Urinary bladder (tissue), 3 donors: ENCODE measurements at regions not wholly inside any gene's neighbourhood (a gene's known extent, or its start where the extent isn't known, plus 50 kb on each side); places are given as distances from the start of the nearest gene placed in this dataset.

ENCODE experiments used
- DNase-seq: peaks from one replicate; pipeline ENCODE4 v3.0.0-alpha.2; 2015; ENCODE audit errors: extremely low spot score
- H3K27ac ChIP-seq: one replicate; pipeline ENCODE4 v1.5.1; 2013; ENCODE audit warnings: low read depth, mild to moderate bottlenecking, moderate library complexity
- H3K36me3 ChIP-seq: one replicate; pipeline ENCODE4 v1.6.1; 2013; ENCODE audit warnings: mild to moderate bottlenecking, moderate library complexity; ENCODE audit not compliant: insufficient read depth
- H3K4me1 ChIP-seq: one replicate; pipeline ENCODE4 v1.6.1; 2013; ENCODE audit warnings: mild to moderate bottlenecking, moderate library complexity; ENCODE audit not compliant: insufficient read depth
- H3K4me3 ChIP-seq: one replicate; pipeline ENCODE4 v1.5.1; 2013; ENCODE audit warnings: low read depth, low read length
- WGBS: extraction: QIAGEN DNeasy Blood & Tissue Kit; methylation state at CpG from one replicate; pipeline ENCODE4 v1.1.7; 2013; 5-methylcytosine and 5-hydroxymethylcytosine counted together
- donor health status: healthy with polysubstance abuse.
- donor health status: healthy.

- no peak for DNase-seq
- H3K27ac ChIP-seq: no peak overlapping the region
- no peaks in the 10 kb centered on the region for H3K4me1 ChIP-seq
- H3K36me3 ChIP-seq: no peaks in the 10 kb centered on the region
- 90% methylated on average over 3 of the region's 3 CpGs for whole genome bisulfite sequencing
- no peak overlapping the region for H3K4me3 ChIP-seq
These were observed 93.9 kb upstream of the HS3ST5 start for GRCh38 chr6:114436691-114437090.

- DNase-seq: no peak
- Histone ChIP-seq H3K27ac (no peak overlapping the region), H3K36me3 (no peaks in the 10 kb centered on the region)
These were observed 93.2 kb upstream of the HS3ST5 start for GRCh38 chr6:114435985-114436384.

GRCh38 chr6:114432400-114432799 is 89.6 kb upstream of the HS3ST5 start:
- 42% methylated on average over 1 of the region's 1 CpG for WGBS
- no peaks in the 10 kb centered on the region for H3K4me1 ChIP-seq
- H3K4me3 ChIP-seq: no peak overlapping the region
- DNase-seq: no peak
- H3K36me3 ChIP-seq: no peaks in the 10 kb centered on the region
- no peak overlapping the region for H3K27ac ChIP-seq

More at GRCh38 chr6:114435985-114436384, 93.2 kb upstream of the HS3ST5 start:
- Histone ChIP-seq H3K4me1 (no peaks in the 10 kb centered on the region), H3K4me3 (no peak overlapping the region)

GRCh38 chr6:114431641-114432040 is 88.8 kb upstream of the HS3ST5 start:
- no peak for DNase-seq

GRCh38 chr6:114430534-114431124 is 87.8 kb upstream of the HS3ST5 start:
- Histone ChIP-seq H3K4me3 (no peak overlapping the region), H3K4me1 (no peaks in the 10 kb centered on the region), H3K27ac (no peak overlapping the region), H3K36me3 (no peaks in the 10 kb centered on the region)
- no peak for DNase-seq
- 26% methylated on average over 4 of the region's 4 CpGs for WGBS

More at GRCh38 chr6:114431641-114432040, 88.8 kb upstream of the HS3ST5 start:
- Histone ChIP-seq H3K4me1 (no peaks in the 10 kb centered on the region), H3K36me3 (no peaks in the 10 kb centered on the region), H3K4me3 (no peak overlapping the region), H3K27ac (no peak overlapping the region)
- 88% methylated on average over 1 of the region's 1 CpG for WGBS

- Histone ChIP-seq H3K4me3 (no peak overlapping the region), H3K36me3 (no peaks in the 10 kb centered on the region), H3K27ac (no peak overlapping the region), H3K4me1 (no peaks in the 10 kb centered on the region)
- WGBS: 72% methylated on average over 2 of the region's 2 CpGs
- DNase-seq: no peak
These were observed 85.5 kb upstream of the HS3ST5 start for GRCh38 chr6:114428341-114428740.

GRCh38 chr6:114421199-114421598 is 78.4 kb upstream of the HS3ST5 start:
- no peak for DNase-seq
- Histone ChIP-seq H3K4me3 (no peak overlapping the region), H3K4me1 (no peaks in the 10 kb centered on the region), H3K36me3 (no peaks in the 10 kb centered on the region), H3K27ac (no peak overlapping the region)

GRCh38 chr6:114419175-114419574 is 76.4 kb upstream of the HS3ST5 start:
- Histone ChIP-seq H3K36me3 (no peaks in the 10 kb centered on the region), H3K4me1 (no peaks in the 10 kb centered on the region), H3K27ac (no peak overlapping the region), H3K4me3 (no peak overlapping the region)
- no peak for DNase-seq
- WGBS: 54% methylated on average over 2 of the region's 2 CpGs

- Histone ChIP-seq H3K27ac (no peak overlapping the region), H3K36me3 (no peaks in the 10 kb centered on the region), H3K4me1 (no peaks in the 10 kb centered on the region), H3K4me3 (no peak overlapping the region)
- DNase-seq: no peak
- 84% methylated on average over 5 of the region's 5 CpGs for WGBS
These were observed 75.6 kb upstream of the HS3ST5 start for GRCh38 chr6:114418304-114418972.

GRCh38 chr6:114407426-114408035 is 64.7 kb upstream of the HS3ST5 start:
- no peaks in the 10 kb centered on the region for H3K4me1 ChIP-seq
- no peak overlapping the region for H3K27ac ChIP-seq
- H3K36me3 ChIP-seq: no peaks in the 10 kb centered on the region
- no peak for DNase-seq
- WGBS: 60% methylated on average over 6 of the region's 6 CpGs
- no peak overlapping the region for H3K4me3 ChIP-seq

- no peak for DNase-seq
- no peaks in the 10 kb centered on the region for H3K4me1 ChIP-seq
- no peak overlapping the region for H3K27ac ChIP-seq
- H3K4me3 ChIP-seq: no peak overlapping the region
- H3K36me3 ChIP-seq: no peaks in the 10 kb centered on the region
- WGBS: 88% methylated on average over 1 of the region's 1 CpG
These were observed 61.6 kb upstream of the HS3ST5 start for GRCh38 chr6:114404339-114404955.

GRCh38 chr6:114403858-114404257 is 61.0 kb upstream of the HS3ST5 start:
- no peaks in the 10 kb centered on the region for H3K36me3 ChIP-seq
- H3K4me1 ChIP-seq: no peaks in the 10 kb centered on the region
- no peak for DNase-seq
- H3K4me3 ChIP-seq: no peak overlapping the region
- 62% methylated on average over 1 of the region's 1 CpG for WGBS
- no peak overlapping the region for H3K27ac ChIP-seq

GRCh38 chr6:114398481-114398880 is 55.7 kb upstream of the HS3ST5 start:
- no peak overlapping the region for H3K4me3 ChIP-seq
- no peak overlapping the region for H3K27ac ChIP-seq
- no peaks in the 10 kb centered on the region for H3K4me1 ChIP-seq
- no peaks in the 10 kb centered on the region for H3K36me3 ChIP-seq
- WGBS: 43% methylated on average over 2 of the region's 2 CpGs
- no peak for DNase-seq
